ENCODE measurements at regions not wholly inside any gene's neighbourhood (a gene's known extent, or its start where the extent isn't known, plus 50 kb on each side); places are given as distances from the start of the nearest gene placed in this dataset.
"Not testable (repeated sequence)": the region's sequence is repeated elsewhere in the genome, so short reads cannot be mapped to it uniquely, and the experiment has no call there.

DNA sequence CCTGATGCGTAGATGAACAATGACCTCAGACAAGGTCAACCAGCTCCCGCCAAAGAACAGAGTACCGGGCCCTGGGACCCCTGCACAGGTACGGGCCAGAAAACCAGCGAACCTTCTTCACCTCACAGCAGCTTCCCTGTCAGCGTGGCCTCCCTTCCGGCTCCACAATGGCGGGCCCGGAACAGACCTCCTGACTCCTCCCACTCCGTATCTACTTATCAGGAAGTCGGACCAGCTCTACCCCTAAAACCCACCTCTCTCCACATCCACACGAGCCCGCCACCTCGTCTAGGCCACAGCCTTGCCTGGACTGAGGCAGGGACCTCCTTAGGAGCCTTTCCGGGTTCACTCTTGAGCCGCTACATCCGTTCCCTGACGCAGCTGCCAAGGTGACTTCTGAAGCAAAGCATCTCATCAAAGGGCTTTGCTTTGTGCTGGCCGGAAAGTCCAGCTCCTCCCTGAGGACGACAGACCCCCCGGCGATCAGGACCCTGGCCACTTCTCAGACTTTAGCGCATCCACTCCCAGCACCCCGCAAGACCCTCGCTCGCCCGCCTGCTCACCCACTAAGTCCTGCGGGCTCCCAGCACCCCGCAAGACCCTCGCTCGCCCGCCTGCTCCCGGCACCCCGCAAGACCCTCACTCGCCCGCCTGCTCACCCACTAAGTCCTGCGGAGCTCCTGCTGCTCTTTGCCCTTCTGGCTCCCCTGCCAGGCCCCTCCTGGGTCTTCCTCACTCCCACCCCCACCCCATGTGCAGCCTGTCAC, 308.3 kb upstream of the FOXQ1 start:
- H3K4me1 Mint-ChIP-seq, result no peaks in the 10 kb centered on the region
- DNase-seq (no peak), ATAC-seq (no peak)
- intact Hi-C loops (cut with DNase I, micrococcal nuclease), result no loop called here
- H3K36me3 Mint-ChIP-seq (ENCODE audit: low read depth), result no peaks in the 10 kb centered on the region
- no peaks in the 10 kb centered on the region for H3K9me3 Mint-ChIP-seq (ENCODE audit: low read depth)
- H3K4me3 Mint-ChIP-seq, result no peak overlapping the region
- ChIA-PET POLR2A (no interaction called here), CTCF (interaction anchor here (0.6 kb wide), 1 partner anchor 37 kb away, joined by 3 read pairs; no protein-coding TSS in a partner anchor)
- H3K27me3 Mint-ChIP-seq, result peaks cover 11% of the 10 kb centered on the region
- H3K27ac Mint-ChIP-seq, result no peak overlapping the region

DNA sequence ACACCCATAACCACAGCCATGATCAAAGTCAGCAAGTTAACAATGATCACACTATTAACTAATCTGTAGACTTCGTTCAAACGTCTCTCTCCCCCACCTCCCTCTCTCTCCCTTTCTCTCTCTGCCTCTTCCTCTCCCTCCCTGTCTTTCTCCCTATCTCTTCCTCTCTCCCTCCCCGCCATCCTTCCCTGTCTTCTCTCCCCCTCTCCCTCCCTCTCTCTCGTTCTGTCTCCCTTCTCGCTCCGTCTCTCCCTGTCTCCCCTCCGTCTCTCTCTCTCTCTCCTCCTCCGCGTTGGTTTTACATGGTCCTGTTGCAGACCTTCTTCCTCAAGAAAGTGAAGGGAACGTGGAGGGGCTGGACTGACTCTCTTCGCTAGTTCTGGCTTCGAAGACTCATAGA, 308.9 kb upstream of the FOXQ1 start:
- intact Hi-C loops (cut with DNase I, micrococcal nuclease), result no loop called here
- CTCF ChIA-PET, result no interaction called here
- no peak for ATAC-seq

DNA sequence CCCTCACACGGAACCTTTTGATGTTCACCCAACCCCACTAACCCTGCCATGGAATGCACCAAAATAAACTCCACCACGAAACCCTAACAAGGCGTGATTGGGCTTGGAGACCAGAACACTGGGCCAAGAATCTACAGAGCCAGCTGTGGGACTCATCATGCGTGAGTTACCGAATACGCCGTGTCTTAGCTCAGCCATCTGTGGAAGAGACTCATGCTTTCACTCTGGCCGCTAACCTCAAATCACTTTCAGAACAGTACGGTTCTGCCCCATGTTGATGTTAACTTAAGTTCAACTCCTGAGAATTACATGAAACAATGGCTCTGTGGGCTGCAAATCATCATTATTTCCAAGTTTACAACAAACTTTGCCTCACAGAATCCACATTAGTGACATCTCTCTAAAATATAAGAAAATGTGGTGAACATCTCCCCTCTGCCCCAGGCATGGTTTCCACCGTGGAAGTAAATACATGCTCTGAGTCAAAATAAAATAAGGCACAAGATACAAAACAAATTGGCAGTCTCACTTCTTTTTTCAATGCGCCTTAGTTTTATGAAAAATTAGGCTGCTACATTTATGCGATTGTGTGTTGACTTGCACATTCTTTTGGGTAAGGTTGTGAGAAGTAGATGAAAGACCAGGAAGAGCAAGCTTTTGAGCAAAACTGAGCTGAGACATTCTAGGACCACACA, 308.9 kb upstream of the EXOC2 start:
- H3K9me3 Mint-ChIP-seq (ENCODE audit: low read depth), result no peaks in the 10 kb centered on the region
- no peak overlapping the region for H3K27ac Mint-ChIP-seq
- ChIA-PET CTCF (interaction anchor here (0.6 to 1.0 kb wide), 3 partner anchors 12 to 652 kb away, joined by 3 to 5 read pairs (median 3); no protein-coding TSS in a partner anchor), POLR2A (no interaction called here)
- H3K4me1 Mint-ChIP-seq, result no peaks in the 10 kb centered on the region
- ATAC-seq (no peak), DNase-seq (no peak)
- no peaks in the 10 kb centered on the region for H3K36me3 Mint-ChIP-seq (ENCODE audit: low read depth)
- H3K27me3 Mint-ChIP-seq, result peaks cover 16% of the 10 kb centered on the region
- no peak overlapping the region for H3K4me3 Mint-ChIP-seq
- intact Hi-C loops (cut with DNase I, micrococcal nuclease), result no loop called here

More for the DNA sequence above, 308.9 kb upstream of the FOXQ1 start:
- Mint-ChIP-seq H3K27me3 (peaks cover 14% of the 10 kb centered on the region), H3K9me3 (ENCODE audit: low read depth) (no peaks in the 10 kb centered on the region), H3K27ac (no peak overlapping the region), H3K36me3 (ENCODE audit: low read depth) (no peaks in the 10 kb centered on the region), H3K4me1 (no peaks in the 10 kb centered on the region), H3K4me3 (no peak overlapping the region)
- POLR2A ChIA-PET, result no interaction called here
- no peak for DNase-seq

DNA sequence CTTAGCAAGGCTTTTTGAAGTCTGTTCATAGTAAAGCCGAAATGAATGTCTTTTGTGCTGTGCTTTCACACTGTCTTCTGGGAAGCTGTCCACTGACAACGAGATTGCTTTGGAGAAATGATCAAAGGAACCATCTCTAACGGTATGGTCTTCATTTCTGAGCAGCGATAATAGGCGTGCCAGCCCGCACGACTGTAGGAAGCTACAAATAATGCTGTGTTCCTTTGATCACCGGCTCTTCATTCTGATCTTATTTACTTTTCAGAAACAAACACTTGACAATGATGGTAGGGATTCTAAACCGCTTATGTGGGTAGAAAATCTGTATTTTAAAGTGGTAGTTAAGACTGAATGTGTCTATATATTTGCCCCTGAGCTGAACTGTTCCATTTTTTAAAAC, 306.6 kb upstream of the EXOC2 start:
- H3K27me3 Mint-ChIP-seq, result peaks cover 21% of the 10 kb centered on the region
- POLR2A ChIA-PET, result no interaction called here
- H3K4me1 Mint-ChIP-seq, result no peaks in the 10 kb centered on the region
- no peak for ATAC-seq
- H3K9me3 Mint-ChIP-seq (ENCODE audit: low read depth), result no peaks in the 10 kb centered on the region
- CTCF ChIA-PET, result interaction anchor here (0.7 to 1.0 kb wide), 2 partner anchors 14 to 437 kb away, joined by 3 read pairs; no protein-coding TSS in a partner anchor
- intact Hi-C loops (cut with DNase I, micrococcal nuclease), result loop anchor here in 1 of 2 experiments (5.0 kb wide), 1 partner anchor 918 kb away; no protein-coding TSS in a partner anchor
- H3K4me3 Mint-ChIP-seq, result no peak overlapping the region
- no peaks in the 10 kb centered on the region for H3K36me3 Mint-ChIP-seq (ENCODE audit: low read depth)
- DNase-seq, result no peak
- H3K27ac Mint-ChIP-seq, result no peak overlapping the region

DNA sequence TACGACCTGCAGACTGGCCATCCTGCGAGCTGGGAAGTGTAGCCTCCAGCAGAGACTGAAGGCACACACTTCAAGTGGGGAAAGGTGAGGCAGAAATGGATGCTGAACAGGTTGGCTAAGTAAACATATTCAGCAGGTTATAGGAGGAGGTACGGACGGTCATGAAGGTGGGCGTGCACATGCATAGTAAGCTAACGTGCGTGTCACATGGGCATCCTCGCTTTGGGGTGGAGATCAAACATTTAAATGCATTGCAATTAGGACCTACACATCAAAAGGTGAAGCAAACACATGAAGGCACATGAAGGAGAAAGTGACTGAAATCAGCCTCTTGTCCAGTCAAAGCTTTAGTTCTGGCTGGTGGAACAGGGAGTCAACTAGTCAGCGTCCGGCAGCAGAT, 305.6 kb upstream of the EXOC2 start:
- Mint-ChIP-seq H3K4me3 (no peak overlapping the region), H3K36me3 (ENCODE audit: low read depth) (no peaks in the 10 kb centered on the region), H3K4me1 (no peaks in the 10 kb centered on the region), H3K9me3 (ENCODE audit: low read depth) (no peaks in the 10 kb centered on the region), H3K27me3 (peaks cover 23% of the 10 kb centered on the region), H3K27ac (no peak overlapping the region)
- DNase-seq (no peak), ATAC-seq (no peak)
- POLR2A ChIA-PET, result no interaction called here
- CTCF ChIA-PET, result no interaction called here
- intact Hi-C loops (cut with DNase I, micrococcal nuclease), result loop anchor here in 1 of 2 experiments (5.0 kb wide), 1 partner anchor 919 kb away; no protein-coding TSS in a partner anchor

DNA sequence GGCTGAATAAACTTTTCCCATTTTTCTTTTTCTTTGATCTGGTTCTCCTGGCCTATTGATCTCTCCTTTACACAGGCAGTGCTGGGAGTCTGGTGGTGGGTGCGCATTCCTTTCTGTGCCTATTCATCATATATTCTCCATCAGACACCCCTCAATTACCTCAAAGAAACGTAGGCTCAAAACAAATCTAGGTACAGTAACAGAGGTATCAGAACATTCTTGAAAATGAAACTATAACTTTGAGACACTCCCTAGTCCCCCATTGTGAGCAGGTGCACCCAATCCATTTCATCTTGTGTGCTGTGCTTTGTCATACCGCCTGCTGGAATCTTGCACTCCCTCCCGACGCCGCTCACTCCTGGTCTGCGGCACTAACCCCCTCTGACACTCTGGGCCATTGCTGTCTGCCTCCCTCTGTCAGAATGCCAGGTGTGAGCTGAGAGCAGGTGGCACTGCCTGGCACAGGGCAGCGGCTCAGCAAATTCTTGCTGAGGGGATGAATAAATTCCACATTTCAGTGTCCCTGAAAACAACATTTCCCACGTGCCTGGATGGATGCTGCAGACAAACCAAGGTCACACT, 303.4 kb upstream of the EXOC2 start:
- POLR2A ChIA-PET, result no interaction called here
- H3K27ac Mint-ChIP-seq, result no peak overlapping the region

DNA sequence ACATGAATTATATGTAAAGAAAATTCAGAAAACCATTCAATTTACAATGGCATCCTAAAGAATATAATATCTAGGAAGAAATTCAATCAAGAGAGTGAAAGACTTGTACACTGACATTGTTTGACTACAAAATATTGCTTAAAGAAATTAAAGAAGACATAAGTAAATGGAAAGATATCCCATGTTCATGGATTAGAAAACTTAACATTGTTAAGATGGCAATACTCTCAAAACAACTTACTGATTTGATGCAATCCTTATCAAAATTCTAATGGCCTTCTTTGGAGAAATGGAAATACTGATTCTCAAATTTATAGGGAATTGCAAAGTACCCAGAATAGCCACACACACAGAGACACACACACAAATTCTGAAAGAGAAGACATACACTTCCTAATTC, 298.3 kb upstream of the EXOC2 start:
- no peak for ATAC-seq
- H3K27me3 Mint-ChIP-seq, result peaks cover 29% of the 10 kb centered on the region
- H3K4me1 Mint-ChIP-seq, result no peaks in the 10 kb centered on the region
- H3K4me3 Mint-ChIP-seq, result no peak overlapping the region
- ChIA-PET POLR2A (no interaction called here), CTCF (no interaction called here)
- H3K36me3 Mint-ChIP-seq (ENCODE audit: low read depth), result no peaks in the 10 kb centered on the region
- H3K27ac Mint-ChIP-seq, result no peak overlapping the region
- no peak for DNase-seq
- H3K9me3 Mint-ChIP-seq (ENCODE audit: low read depth), result no peaks in the 10 kb centered on the region
- intact Hi-C loops (cut with DNase I, micrococcal nuclease), result no loop called here

More for the DNA sequence above, 303.4 kb upstream of the EXOC2 start:
- H3K4me1 Mint-ChIP-seq, result no peaks in the 10 kb centered on the region
- CTCF ChIA-PET, result no interaction called here
- ATAC-seq, result no peak
- H3K27me3 Mint-ChIP-seq, result peaks cover 27% of the 10 kb centered on the region
- no peaks in the 10 kb centered on the region for H3K9me3 Mint-ChIP-seq (ENCODE audit: low read depth)
- DNase-seq, result no peak
- intact Hi-C loops (cut with DNase I, micrococcal nuclease), result loop anchor here in 1 of 2 experiments (5.0 kb wide), 1 partner anchor 921 kb away; no protein-coding TSS in a partner anchor
- no peaks in the 10 kb centered on the region for H3K36me3 Mint-ChIP-seq (ENCODE audit: low read depth)
- H3K4me3 Mint-ChIP-seq, result no peak overlapping the region

DNA sequence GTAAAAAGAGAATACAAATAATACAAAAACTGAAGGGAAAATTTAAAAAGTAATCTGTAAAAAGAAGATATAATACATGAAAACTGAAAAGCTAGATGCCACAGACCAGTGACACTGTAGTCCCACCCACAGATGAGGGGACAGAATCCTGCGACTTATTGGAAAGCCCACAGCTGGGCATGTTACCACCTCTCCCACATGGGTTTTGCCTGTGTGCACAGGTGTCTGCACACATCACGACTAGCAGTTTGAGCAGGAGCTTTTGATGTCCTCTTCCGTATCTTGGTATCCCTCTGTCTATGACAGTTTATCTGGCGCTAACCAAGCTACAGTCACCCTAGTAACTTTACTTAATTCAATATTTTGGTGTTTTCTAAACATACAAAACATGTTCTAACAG, 291.1 kb upstream of the EXOC2 start:
- ATAC-seq (no peak), DNase-seq (no peak)
- POLR2A ChIA-PET, result no interaction called here

DNA sequence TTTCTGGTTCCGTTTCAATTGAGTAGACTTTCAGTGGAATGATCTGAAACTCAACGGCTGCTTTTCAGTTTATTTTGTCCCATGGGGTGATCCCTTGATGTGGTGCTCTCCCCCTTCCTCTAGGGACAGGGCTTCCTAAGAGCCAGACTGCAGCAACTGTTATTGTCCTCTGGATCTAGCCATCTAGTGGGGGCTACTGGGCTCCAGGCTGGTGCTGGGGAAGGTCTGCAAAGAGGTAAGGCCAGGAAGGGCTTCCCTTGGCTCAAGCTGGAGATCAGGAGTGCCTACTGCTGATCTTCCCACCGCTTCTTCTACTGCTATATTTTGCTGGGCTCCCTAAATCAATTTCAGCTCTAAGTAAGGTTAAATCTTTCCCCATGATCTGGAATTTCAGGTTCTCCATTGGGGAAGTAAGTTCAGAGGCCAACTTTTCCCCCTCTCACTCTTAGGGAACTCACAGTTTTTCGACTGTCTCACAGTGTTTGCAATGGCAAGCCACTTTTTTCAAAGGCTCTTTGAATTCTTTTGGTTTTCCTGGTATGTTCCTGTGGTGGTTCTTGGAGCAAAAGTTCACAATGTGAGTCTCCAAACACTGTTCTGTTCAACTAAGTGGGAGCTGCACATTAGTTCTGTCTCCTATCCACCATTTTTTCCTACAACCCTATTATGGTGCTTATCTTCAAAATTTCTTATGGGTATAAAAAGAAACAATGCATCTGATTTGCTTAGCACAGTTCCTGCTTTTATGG, 286.2 kb upstream of the EXOC2 start:
- intact Hi-C loops (cut with DNase I, micrococcal nuclease), result no loop called here
- Mint-ChIP-seq H3K36me3 (ENCODE audit: low read depth) (no peaks in the 10 kb centered on the region), H3K4me3 (no peak overlapping the region), H3K4me1 (no peaks in the 10 kb centered on the region), H3K27ac (no peak overlapping the region), H3K27me3 (peaks cover 20% of the 10 kb centered on the region), H3K9me3 (ENCODE audit: low read depth) (peaks cover 21% of the 10 kb centered on the region)
- DNase-seq (no peak), ATAC-seq (no peak)
- CTCF ChIA-PET, result no interaction called here
- POLR2A ChIA-PET, result no interaction called here

More for the DNA sequence above, 291.1 kb upstream of the EXOC2 start:
- Mint-ChIP-seq H3K27ac (no peak overlapping the region), H3K27me3 (peaks cover 32% of the 10 kb centered on the region), H3K36me3 (ENCODE audit: low read depth) (no peaks in the 10 kb centered on the region), H3K9me3 (ENCODE audit: low read depth) (peaks cover 4% of the 10 kb centered on the region), H3K4me3 (no peak overlapping the region), H3K4me1 (no peaks in the 10 kb centered on the region)
- CTCF ChIA-PET, result interaction anchor here (0.8 kb wide), 1 partner anchor 25 kb away, joined by 3 read pairs; no protein-coding TSS in a partner anchor
- intact Hi-C loops (cut with DNase I, micrococcal nuclease), result no loop called here

DNA sequence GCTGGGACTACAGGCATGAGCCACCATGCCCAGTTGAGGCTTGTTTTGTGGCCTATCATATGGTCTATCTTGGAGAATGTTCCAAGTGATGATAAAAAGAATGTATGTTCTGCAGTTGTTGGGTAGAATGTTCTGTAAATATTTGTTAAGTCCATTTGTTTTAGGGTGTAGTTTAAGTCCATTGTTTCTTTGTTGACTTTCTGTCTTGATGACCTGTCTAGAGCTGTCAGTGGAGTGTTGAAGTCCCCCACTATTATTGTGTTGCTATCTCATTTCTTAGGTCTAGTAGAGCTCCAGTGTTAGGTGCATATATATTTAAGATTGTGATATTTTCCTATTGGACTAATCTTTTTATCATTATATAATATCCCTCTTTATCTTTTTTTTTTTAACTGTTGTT, 284.3 kb upstream of the EXOC2 start:
- intact Hi-C loops (cut with DNase I, micrococcal nuclease); POLR2A ChIA-PET; H3K27ac Mint-ChIP-seq; H3K4me3 Mint-ChIP-seq; H3K36me3 Mint-ChIP-seq (ENCODE audit: low read depth); ATAC-seq; H3K4me1 Mint-ChIP-seq; DNase-seq: not testable (repeated sequence)
- H3K27me3 Mint-ChIP-seq, result peaks cover 18% of the 10 kb centered on the region
- peaks cover 21% of the 10 kb centered on the region for H3K9me3 Mint-ChIP-seq (ENCODE audit: low read depth)
- CTCF ChIA-PET, result interaction anchor here (0.6 kb wide), 1 partner anchor 185 kb away, joined by 3 read pairs; no protein-coding TSS in a partner anchor

DNA sequence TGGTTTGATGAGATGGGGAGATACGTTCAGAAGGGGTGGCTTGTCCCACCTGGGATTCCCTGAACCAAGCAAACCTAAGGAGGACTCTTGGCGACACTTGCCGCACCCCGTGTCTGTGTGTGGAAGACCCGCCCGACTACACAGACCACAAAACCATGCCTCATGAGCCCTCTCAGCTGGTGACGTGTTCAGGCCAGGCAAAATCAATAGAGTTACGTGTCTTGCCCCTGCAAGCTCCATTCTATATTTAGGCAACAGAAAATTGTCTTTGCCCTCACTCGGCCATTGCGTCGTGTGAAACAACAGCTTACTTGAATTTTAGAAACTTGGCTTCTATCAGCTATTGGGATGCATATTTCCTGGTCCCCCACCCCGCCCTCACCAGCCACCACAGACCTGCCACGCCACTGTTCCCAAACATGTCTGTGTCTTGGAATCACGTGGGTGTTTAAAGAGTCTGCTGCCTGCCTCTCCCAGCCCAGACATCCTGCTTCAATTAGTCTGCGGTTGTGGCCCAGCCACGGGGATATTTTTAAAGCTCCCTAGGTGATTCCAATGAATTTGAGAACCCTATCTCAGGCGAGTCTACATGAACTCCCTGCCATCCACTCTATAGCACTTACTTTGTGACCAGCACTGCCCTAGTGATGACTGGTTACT, 279.2 kb upstream of the EXOC2 start:
- ChIA-PET POLR2A (interaction anchor here (0.6 kb wide), 1 partner anchor 11 kb away, joined by 3 read pairs; no protein-coding TSS in a partner anchor), CTCF (no interaction called here)
- intact Hi-C loops (cut with DNase I, micrococcal nuclease), result no loop called here
- Mint-ChIP-seq H3K36me3 (ENCODE audit: low read depth) (no peaks in the 10 kb centered on the region), H3K27me3 (peaks cover 12% of the 10 kb centered on the region), H3K4me3 (no peak overlapping the region), H3K27ac (no peak overlapping the region), H3K9me3 (ENCODE audit: low read depth) (peaks cover 21% of the 10 kb centered on the region), H3K4me1 (no peaks in the 10 kb centered on the region)
- DNase-seq, result no peak
- no peak for ATAC-seq

Measured in activated CD4-positive, alpha-beta T cell treated with anti-CD3 and anti-CD28 coated beads for 36 hours (primary cell).